ENCODE measurements at regions not wholly inside any gene's neighbourhood (a gene's known extent, or its start where the extent isn't known, plus 50 kb on each side); places are given as distances from the start of the nearest gene placed in this dataset.

DNA sequence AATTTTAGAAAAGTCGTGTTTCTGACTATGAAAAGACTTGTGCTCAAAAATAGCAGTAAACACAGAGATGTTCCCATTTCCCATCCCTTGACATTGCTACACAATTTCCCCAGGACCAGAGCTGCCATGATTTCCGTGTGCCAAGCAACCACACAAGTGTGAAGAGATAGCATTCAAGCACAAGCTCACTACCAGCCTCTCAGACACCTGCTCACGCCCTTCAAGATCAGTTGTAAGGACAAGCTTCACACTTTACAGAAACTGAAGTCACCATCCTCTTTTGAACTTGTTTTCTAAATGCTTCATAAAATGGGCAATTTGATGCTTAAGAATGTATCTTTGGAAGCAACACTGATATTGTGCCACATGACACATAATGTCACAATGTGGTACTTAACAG lies 333.1 kb downstream of the CAAP1 start:
- TF ChIP-seq, protein P1, sequence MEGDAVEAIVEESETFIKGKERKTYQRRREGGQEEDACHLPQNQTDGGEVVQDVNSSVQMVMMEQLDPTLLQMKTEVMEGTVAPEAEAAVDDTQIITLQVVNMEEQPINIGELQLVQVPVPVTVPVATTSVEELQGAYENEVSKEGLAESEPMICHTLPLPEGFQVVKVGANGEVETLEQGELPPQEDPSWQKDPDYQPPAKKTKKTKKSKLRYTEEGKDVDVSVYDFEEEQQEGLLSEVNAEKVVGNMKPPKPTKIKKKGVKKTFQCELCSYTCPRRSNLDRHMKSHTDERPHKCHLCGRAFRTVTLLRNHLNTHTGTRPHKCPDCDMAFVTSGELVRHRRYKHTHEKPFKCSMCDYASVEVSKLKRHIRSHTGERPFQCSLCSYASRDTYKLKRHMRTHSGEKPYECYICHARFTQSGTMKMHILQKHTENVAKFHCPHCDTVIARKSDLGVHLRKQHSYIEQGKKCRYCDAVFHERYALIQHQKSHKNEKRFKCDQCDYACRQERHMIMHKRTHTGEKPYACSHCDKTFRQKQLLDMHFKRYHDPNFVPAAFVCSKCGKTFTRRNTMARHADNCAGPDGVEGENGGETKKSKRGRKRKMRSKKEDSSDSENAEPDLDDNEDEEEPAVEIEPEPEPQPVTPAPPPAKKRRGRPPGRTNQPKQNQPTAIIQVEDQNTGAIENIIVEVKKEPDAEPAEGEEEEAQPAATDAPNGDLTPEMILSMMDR (conservative IDR thresholded peaks at IDR 0.05; ENCODE audit: low read length) = no peak
- TF ChIP-seq EZH2phosphoT487 (IDR thresholded peaks at IDR 0.05; ENCODE audit: borderline replicate concordance, low read depth, low read length) = no peak

All from OCI-LY7 (cell line).